Stimulated activated naive CD4-positive, alpha-beta T cell treated with Interleukin-2 at 50 U/mL for 16 hours (primary cell): ENCODE measurements at regions not wholly inside any gene's neighbourhood (a gene's known extent, or its start where the extent isn't known, plus 50 kb on each side); places are given as distances from the start of the nearest gene placed in this dataset.
"Not testable (repeated sequence)": the region's sequence is repeated elsewhere in the genome, so short reads cannot be mapped to it uniquely, and the experiment has no call there.

ENCODE experiments used
- DNase-seq: peaks from one replicate; lab custom pipeline; 2025; lab: John Stamatoyannopoulos, UW

- no peak for DNase-seq
Measured at GRCh38 chrX:53883196-53883595, 161.1 kb downstream of the PHF8 start.

DNA sequence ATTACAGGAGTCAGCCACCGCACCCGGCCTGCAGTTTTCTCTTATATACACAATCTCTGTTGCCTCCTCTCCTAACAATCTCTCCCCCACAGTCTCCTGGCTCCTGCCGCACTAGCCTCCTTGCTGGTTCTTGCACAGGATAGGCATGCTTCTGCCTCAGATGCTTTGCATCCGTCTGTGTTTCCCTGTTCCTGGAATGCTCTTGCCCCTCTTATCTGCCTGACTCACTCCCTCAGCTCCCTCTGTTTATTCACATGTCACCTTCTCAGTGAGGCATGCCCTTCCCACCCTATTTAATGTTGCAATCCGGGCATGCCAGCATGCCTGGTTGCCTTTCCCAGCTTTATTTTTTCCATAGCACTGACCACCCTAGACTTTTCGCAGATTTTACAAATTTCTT is 161.9 kb downstream of the PHF8 start:
- DNase-seq: no peak

GRCh38 chrX:53880786-53881185 is 163.5 kb downstream of the PHF8 start:
- not testable (repeated sequence) for DNase-seq

DNA sequence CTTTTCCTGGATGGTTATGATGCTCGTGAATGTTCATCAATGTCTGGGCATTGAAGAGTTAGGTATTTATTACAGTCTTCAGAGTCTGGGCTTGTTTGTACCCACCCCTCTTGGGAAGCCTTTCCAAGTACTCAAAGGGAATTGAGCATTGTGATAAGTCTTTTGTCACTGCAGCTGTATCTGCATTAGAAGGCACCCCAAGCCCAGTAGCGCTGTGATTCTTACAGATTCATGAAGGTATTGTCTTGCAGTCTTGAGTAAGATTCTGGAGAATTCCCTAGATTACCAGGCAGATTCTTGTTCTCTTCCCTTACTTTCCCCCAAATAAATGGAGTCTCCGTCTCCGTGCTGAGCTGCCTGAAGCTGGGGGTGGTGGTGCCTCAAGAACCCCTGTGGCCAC is 173.4 kb upstream of the HUWE1 start:
- DNase-seq: no peak

GRCh38 chrX:53831662-53832635 is 145.4 kb upstream of the HUWE1 start:
- peak; percentile 11 for DNase-seq

GRCh38 chrX:53824686-53825085 is 138.2 kb upstream of the HUWE1 start:
- DNase-seq: no peak

GRCh38 chrX:53818115-53818514 is 131.6 kb upstream of the HUWE1 start:
- not testable (repeated sequence) for DNase-seq

DNA sequence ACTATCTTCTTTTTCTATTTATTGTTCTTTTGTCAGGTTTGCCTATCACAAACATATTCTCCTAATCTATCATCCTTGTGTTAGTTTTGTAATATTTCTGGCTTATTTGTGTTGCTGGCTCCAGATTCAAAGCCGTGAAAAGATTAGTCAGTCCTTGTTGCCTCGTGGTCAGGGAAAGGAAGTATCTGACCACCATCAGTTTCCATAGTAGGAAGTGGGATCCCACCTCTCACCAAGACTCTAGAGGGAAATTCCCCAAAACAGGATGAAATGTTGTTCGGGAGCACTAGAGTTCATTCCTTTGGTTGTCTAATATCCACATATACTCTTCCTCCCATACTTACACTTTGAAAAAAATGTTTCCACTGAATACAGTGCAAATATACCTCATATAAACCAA is 131.0 kb upstream of the HUWE1 start:
- no peak for DNase-seq

GRCh38 chrX:53813670-53814440 is 127.3 kb upstream of the HUWE1 start:
- DNase-seq: no peak

- DNase-seq: no peak
Measured at GRCh38 chrX:53798281-53798680, 111.8 kb upstream of the HUWE1 start.

DNA sequence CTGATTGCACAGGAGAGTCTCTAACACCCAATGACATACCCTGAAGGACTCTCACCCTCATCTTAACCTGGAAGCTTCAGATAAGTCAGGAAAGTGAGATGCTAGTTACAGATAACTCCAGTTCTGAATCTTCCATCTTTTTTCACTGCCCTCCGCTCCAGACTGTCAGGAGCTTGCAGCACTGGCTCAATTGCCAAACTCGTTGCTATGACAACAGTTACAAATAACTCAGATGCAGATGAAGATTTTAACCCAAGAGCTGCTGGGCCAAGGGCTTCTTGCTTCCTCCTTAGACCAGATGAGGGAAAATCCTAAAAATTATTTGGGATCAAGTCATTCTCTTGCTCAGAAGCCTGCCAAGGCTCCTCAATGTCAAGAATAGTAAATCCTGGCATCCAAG is 109.1 kb upstream of the HUWE1 start:
- DNase-seq: no peak

GRCh38 chrX:53794181-53794580 is 107.7 kb upstream of the HUWE1 start:
- no peak for DNase-seq

- DNase-seq: no peak
Measured at GRCh38 chrX:53768865-53769264, 82.3 kb upstream of the HUWE1 start.

GRCh38 chrX:53768451-53768850 is 81.9 kb upstream of the HUWE1 start:
- no peak for DNase-seq

- DNase-seq: no peak
Measured at GRCh38 chrX:53767544-53767943, 81.0 kb upstream of the HUWE1 start.

DNA sequence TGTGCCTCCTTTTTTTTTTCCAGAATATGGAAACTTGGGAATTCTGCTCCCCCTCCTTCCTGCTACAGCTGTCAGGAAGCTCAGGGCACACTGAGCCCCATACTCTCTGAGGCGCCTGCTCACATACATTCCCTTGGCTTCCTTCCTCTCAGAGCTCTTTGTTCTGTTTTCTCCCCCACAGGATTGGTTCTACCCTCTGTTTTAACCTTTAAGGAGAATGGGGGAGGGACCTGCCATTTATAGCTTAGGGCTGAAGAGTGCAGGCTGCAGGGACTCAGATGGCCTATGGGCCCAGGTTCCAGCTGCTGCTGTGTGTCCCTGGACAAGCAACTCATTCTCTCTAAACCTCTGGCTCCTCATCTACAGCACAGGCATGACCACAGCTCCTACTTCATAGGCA is 70.7 kb upstream of the HUWE1 start:
- not testable (repeated sequence) for DNase-seq

DNA sequence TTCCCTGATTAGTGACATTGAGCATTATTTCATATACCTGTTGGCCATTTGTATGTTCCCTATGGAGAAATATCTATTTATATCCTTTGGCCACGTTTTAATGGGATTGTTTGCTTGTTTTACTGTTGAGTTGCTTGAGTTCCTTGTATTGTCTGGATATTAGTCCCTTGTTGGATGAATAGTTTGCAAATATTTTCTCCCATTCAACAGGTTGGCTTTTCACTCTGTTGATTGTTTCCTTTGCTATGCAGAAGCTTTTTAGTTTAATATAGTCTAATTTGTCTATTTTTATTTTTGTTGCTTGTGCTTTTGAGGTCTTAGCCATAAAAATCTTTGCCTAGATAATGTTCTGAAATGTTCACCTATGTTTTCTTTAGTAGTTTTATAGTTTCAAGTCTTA is 60.2 kb upstream of the HUWE1 start:
- no peak for DNase-seq

DNA sequence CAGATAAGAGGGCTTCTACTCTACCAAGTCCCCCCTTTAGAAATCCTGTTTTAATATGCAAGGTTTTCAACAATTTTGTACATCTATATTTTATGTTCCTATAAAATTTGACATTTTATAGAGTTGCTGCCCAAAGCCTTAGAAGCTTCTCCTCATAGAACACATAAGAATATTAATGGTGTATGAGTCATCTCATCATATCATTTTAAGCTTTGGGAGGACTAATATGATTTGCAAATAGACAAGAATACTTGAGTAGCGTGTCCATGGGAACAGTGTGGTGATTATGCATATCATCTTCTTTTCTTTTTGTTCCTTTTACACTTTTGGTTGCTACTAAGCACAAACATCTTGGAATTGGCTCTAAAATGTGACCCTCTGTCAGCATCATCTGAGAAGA is 56.7 kb upstream of the HUWE1 start:
- DNase-seq: no peak

DNA sequence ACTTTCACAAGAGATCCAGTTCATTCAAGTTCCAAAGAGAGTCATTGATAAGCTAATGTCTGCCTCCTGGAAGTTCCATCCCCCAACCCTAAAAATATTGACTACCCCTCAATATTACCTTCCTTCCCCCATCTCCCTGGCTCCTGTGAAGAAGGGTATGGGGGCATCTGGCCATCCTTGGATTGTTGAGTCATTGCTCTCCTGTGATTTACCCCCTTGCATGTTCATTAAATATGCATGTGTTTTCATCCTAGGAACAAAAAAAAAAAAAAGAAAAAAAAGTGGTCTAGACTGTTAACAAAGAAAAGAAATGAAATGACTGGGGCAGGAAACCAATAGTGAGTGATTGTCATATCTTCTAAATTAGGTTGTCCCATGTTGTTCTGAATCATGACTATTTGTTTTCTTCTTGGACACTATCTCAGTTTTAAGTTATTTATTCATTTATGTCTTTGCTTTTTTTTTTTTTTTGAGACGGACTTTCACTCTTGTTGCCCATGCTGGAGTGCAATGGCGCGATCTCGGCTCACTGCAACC is 51.9 kb upstream of the HUWE1 start:
- no peak for DNase-seq
